GM20431 (cell line): ENCODE measurements at regions not wholly inside any gene's neighbourhood (a gene's known extent, or its start where the extent isn't known, plus 50 kb on each side); places are given as distances from the start of the nearest gene placed in this dataset.

Experiments
- in situ Hi-C: fragments of 300-500 bp; cut with MseI, MboI; formaldehyde crosslinking; loops from one replicate; pipeline ENCODE4 v1.15.0; 2020; ENCODE audit warnings: low sequenced_read_pairs; ENCODE audit not compliant: unreplicated experiment

GRCh38 chr11:13062115-13062514 is 53.0 kb downstream of the RASSF10 start:
- in situ Hi-C loops, result no loop called here

- in situ Hi-C loops, result no loop called here
Observed at GRCh38 chr11:13064593-13064992, 55.5 kb downstream of the RASSF10 start.

- in situ Hi-C loops, result no loop called here
Observed at GRCh38 chr11:13065200-13065787, 56.2 kb downstream of the RASSF10 start.

GRCh38 chr11:13068211-13068610 is 59.1 kb downstream of the RASSF10 start:
- in situ Hi-C loops, result no loop called here

GRCh38 chr11:13073119-13073981 is 64.2 kb downstream of the RASSF10 start:
- in situ Hi-C loops, result no loop called here

GRCh38 chr11:13074714-13075464 is 65.8 kb downstream of the RASSF10 start:
- in situ Hi-C loops, result no loop called here

GRCh38 chr11:13076961-13077360 is 67.8 kb downstream of the RASSF10 start:
- in situ Hi-C loops, result no loop called here

- in situ Hi-C loops, result no loop called here
Observed at GRCh38 chr11:13080861-13081260, 71.7 kb downstream of the RASSF10 start.

- in situ Hi-C loops, result no loop called here
Observed at GRCh38 chr11:13082588-13082987, 73.5 kb downstream of the RASSF10 start.

GRCh38 chr11:13090228-13090708 is 81.2 kb downstream of the RASSF10 start:
- in situ Hi-C loops, result no loop called here

- in situ Hi-C loops, result no loop called here
Observed at GRCh38 chr11:13091373-13091772, 82.3 kb downstream of the RASSF10 start.

GRCh38 chr11:13091804-13092203 is 82.7 kb downstream of the RASSF10 start:
- in situ Hi-C loops, result no loop called here

- in situ Hi-C loops, result no loop called here
Observed at GRCh38 chr11:13094930-13095687, 86.0 kb downstream of the RASSF10 start.

- in situ Hi-C loops, result no loop called here
Observed at GRCh38 chr11:13098063-13098462, 88.9 kb downstream of the RASSF10 start.

- in situ Hi-C loops, result no loop called here
Observed at GRCh38 chr11:13098616-13099289, 89.6 kb downstream of the RASSF10 start.

- in situ Hi-C loops, result no loop called here
Observed at GRCh38 chr11:13101644-13102512, 92.8 kb downstream of the RASSF10 start.

- in situ Hi-C loops, result no loop called here
Observed at GRCh38 chr11:13102513-13102840, 93.4 kb downstream of the RASSF10 start.

- in situ Hi-C loops, result no loop called here
Observed at GRCh38 chr11:13102865-13103539, 93.9 kb downstream of the RASSF10 start.
